ENCODE measurements at regions not wholly inside any gene's neighbourhood (a gene's known extent, or its start where the extent isn't known, plus 50 kb on each side); places are given as distances from the start of the nearest gene placed in this dataset.

DNA sequence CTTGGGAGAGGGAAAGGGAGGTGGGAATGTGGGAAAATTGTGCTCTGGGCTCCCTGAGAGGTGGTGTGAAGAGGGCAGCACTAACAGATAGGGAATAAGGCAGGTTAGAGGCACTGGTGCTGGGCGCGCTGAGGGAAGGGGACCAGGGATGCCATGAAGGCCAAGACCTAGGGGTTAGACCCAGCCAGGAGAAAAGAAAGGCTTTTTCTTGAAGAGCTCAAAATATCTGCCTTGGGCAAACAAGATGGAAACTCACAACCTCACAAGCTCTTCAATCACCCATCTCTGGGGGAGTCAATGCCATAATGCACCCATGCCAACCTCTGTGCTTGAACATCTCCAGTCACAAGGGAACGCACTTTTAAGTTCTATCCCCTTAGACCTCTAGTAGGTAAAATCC, 363.6 kb upstream of the CHD6 start:
- DNase-seq (no peak), ATAC-seq (replicated peaks) (no peak)
- Mint-ChIP-seq H3K9me3 (peaks cover 9% of the 10 kb centered on the region in 2 donors), H3K36me3 (ENCODE audit: insufficient read depth) (no peaks in the 10 kb centered on the region), H3K27me3 (no peaks in the 10 kb centered on the region), H3K27ac (no peak overlapping the region), H3K4me3 (no peak overlapping the region), H3K4me1 (ENCODE audit: low read depth in 2 of 2) (no peaks in the 10 kb centered on the region)

GRCh38 chr20:41978875-41979274, 360.7 kb upstream of the CHD6 start:
- no peaks in the 10 kb centered on the region for H3K27me3 Mint-ChIP-seq
- peaks cover 0 to 6% of the 10 kb centered on the region in 2 donors for H3K9me3 Mint-ChIP-seq
- no peaks in the 10 kb centered on the region for H3K4me1 Mint-ChIP-seq (ENCODE audit: low read depth in 2 of 2)
- ATAC-seq (replicated peaks): no peak
- no peak for DNase-seq
- H3K27ac Mint-ChIP-seq: no peak overlapping the region
- no peaks in the 10 kb centered on the region for H3K36me3 Mint-ChIP-seq (ENCODE audit: insufficient read depth)
- H3K4me3 Mint-ChIP-seq: no peak overlapping the region

- no peak for DNase-seq
- Mint-ChIP-seq H3K27ac (no peak overlapping the region), H3K9me3 (peaks cover 0 to 6% of the 10 kb centered on the region in 2 donors), H3K27me3 (no peaks in the 10 kb centered on the region), H3K4me1 (ENCODE audit: low read depth in 2 of 2) (no peaks in the 10 kb centered on the region), H3K4me3 (no peak overlapping the region), H3K36me3 (ENCODE audit: insufficient read depth) (no peaks in the 10 kb centered on the region)
- ATAC-seq (replicated peaks): no peak
Observed at GRCh38 chr20:41978246-41978790, 360.1 kb upstream of the CHD6 start.

GRCh38 chr20:41969656-41970055, 351.5 kb upstream of the CHD6 start:
- no peak overlapping the region for H3K27ac Mint-ChIP-seq
- no peak overlapping the region for H3K4me3 Mint-ChIP-seq
- no peaks in the 10 kb centered on the region for H3K4me1 Mint-ChIP-seq (ENCODE audit: low read depth in 2 of 2)
- ATAC-seq (replicated peaks): no peak
- H3K36me3 Mint-ChIP-seq (ENCODE audit: insufficient read depth): no peaks in the 10 kb centered on the region
- no peak for DNase-seq
- H3K9me3 Mint-ChIP-seq: peaks cover 0 to 14% of the 10 kb centered on the region in 2 donors
- peaks cover 0 to 5% of the 10 kb centered on the region in 2 donors for H3K27me3 Mint-ChIP-seq

- ATAC-seq (replicated peaks) (no peak), DNase-seq (no peak)
- Mint-ChIP-seq H3K27me3 (no peaks in the 10 kb centered on the region), H3K9me3 (peaks cover 5 to 7% of the 10 kb centered on the region in 2 donors), H3K4me3 (no peak overlapping the region), H3K4me1 (ENCODE audit: low read depth in 2 of 2) (no peaks in the 10 kb centered on the region), H3K27ac (no peak overlapping the region), H3K36me3 (ENCODE audit: insufficient read depth) (no peaks in the 10 kb centered on the region)
Observed at GRCh38 chr20:41960166-41960565, 342.0 kb upstream of the CHD6 start.

DNA sequence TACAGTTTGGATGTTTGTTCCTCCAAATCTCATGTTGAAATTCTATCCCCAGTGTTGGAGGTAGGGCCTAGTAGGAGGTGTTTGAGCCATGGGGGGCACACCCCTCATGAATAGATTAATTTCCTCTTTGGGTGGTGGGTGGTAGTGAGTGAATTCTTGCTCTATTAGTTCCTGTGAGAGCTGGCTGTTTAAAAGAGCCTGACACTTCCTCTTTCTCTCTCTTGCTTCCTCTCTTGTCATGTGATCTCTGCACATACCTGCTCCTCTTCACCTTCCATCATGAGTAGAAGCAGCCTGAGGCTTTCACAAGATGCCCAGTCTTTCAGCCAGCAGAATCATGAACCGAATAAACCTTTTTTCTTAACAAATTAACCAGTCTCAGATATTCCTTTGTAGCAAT, 340.2 kb upstream of the CHD6 start:
- no peaks in the 10 kb centered on the region for H3K27me3 Mint-ChIP-seq
- no peaks in the 10 kb centered on the region for H3K36me3 Mint-ChIP-seq (ENCODE audit: insufficient read depth)
- H3K4me1 Mint-ChIP-seq (ENCODE audit: low read depth in 2 of 2): no peaks in the 10 kb centered on the region
- ATAC-seq (replicated peaks) (no peak), DNase-seq (no peak)
- H3K4me3 Mint-ChIP-seq: no peak overlapping the region
- no peak overlapping the region for H3K27ac Mint-ChIP-seq
- H3K9me3 Mint-ChIP-seq: peaks cover 7 to 9% of the 10 kb centered on the region in 2 donors

GRCh38 chr20:41956338-41957074, 338.3 kb upstream of the CHD6 start:
- peaks cover 7% of the 10 kb centered on the region in 2 donors for H3K9me3 Mint-ChIP-seq
- H3K36me3 Mint-ChIP-seq (ENCODE audit: insufficient read depth): no peaks in the 10 kb centered on the region
- H3K4me1 Mint-ChIP-seq (ENCODE audit: low read depth in 2 of 2): no peaks in the 10 kb centered on the region
- H3K4me3 Mint-ChIP-seq: no peak overlapping the region
- ATAC-seq (replicated peaks) (no peak), DNase-seq (no peak)
- H3K27me3 Mint-ChIP-seq: no peaks in the 10 kb centered on the region
- no peak overlapping the region for H3K27ac Mint-ChIP-seq

GRCh38 chr20:41952166-41952565, 334.0 kb upstream of the CHD6 start:
- no peaks in the 10 kb centered on the region for H3K4me1 Mint-ChIP-seq (ENCODE audit: low read depth in 2 of 2)
- H3K4me3 Mint-ChIP-seq: no peak overlapping the region
- no peaks in the 10 kb centered on the region for H3K27me3 Mint-ChIP-seq
- peaks cover 5 to 10% of the 10 kb centered on the region in 2 donors for H3K9me3 Mint-ChIP-seq
- DNase-seq (no peak), ATAC-seq (replicated peaks) (no peak)
- no peak overlapping the region for H3K27ac Mint-ChIP-seq
- no peaks in the 10 kb centered on the region for H3K36me3 Mint-ChIP-seq (ENCODE audit: insufficient read depth)

GRCh38 chr20:41951615-41952014, 333.4 kb upstream of the CHD6 start:
- no peaks in the 10 kb centered on the region for H3K4me1 Mint-ChIP-seq (ENCODE audit: low read depth in 2 of 2)
- H3K36me3 Mint-ChIP-seq (ENCODE audit: insufficient read depth): no peaks in the 10 kb centered on the region
- DNase-seq (no peak), ATAC-seq (replicated peaks) (no peak)
- H3K9me3 Mint-ChIP-seq: peaks cover 5 to 10% of the 10 kb centered on the region in 2 donors
- no peak overlapping the region for H3K27ac Mint-ChIP-seq
- H3K4me3 Mint-ChIP-seq: no peak overlapping the region
- no peaks in the 10 kb centered on the region for H3K27me3 Mint-ChIP-seq

- ATAC-seq (replicated peaks) (no peak), DNase-seq (no peak)
- Mint-ChIP-seq H3K36me3 (ENCODE audit: insufficient read depth) (no peaks in the 10 kb centered on the region), H3K4me1 (ENCODE audit: low read depth in 2 of 2) (no peaks in the 10 kb centered on the region), H3K27ac (no peak overlapping the region), H3K4me3 (no peak overlapping the region), H3K27me3 (peaks cover 0 to 11% of the 10 kb centered on the region in 2 donors), H3K9me3 (peaks cover 1 to 11% of the 10 kb centered on the region in 2 donors)
Observed at GRCh38 chr20:41939659-41940058, 321.5 kb upstream of the CHD6 start.

GRCh38 chr20:41938353-41938752, 320.2 kb upstream of the CHD6 start:
- Mint-ChIP-seq H3K36me3 (ENCODE audit: insufficient read depth) (no peaks in the 10 kb centered on the region), H3K4me3 (no peak overlapping the region), H3K9me3 (peaks cover 2 to 11% of the 10 kb centered on the region in 2 donors), H3K27ac (no peak overlapping the region), H3K4me1 (ENCODE audit: low read depth in 2 of 2) (no peaks in the 10 kb centered on the region), H3K27me3 (peaks cover 0 to 11% of the 10 kb centered on the region in 2 donors)
- no peak for DNase-seq
- ATAC-seq (replicated peaks): no peak

GRCh38 chr20:41935259-41935791, 317.1 kb upstream of the CHD6 start:
- Mint-ChIP-seq H3K9me3 (peaks cover 2 to 9% of the 10 kb centered on the region in 2 donors), H3K27ac (no peak overlapping the region), H3K4me1 (ENCODE audit: low read depth in 2 of 2) (no peaks in the 10 kb centered on the region), H3K4me3 (no peak overlapping the region), H3K27me3 (peaks cover 0 to 10% of the 10 kb centered on the region in 2 donors), H3K36me3 (ENCODE audit: insufficient read depth) (no peaks in the 10 kb centered on the region)
- DNase-seq (no peak), ATAC-seq (replicated peaks) (no peak)

- H3K9me3 Mint-ChIP-seq: peaks cover 5 to 9% of the 10 kb centered on the region in 2 donors
- no peak overlapping the region for H3K27ac Mint-ChIP-seq
- DNase-seq (no peak), ATAC-seq (replicated peaks) (no peak)
- H3K4me1 Mint-ChIP-seq (ENCODE audit: low read depth in 2 of 2): no peaks in the 10 kb centered on the region
- peaks cover 0 to 10% of the 10 kb centered on the region in 2 donors for H3K27me3 Mint-ChIP-seq
- no peaks in the 10 kb centered on the region for H3K36me3 Mint-ChIP-seq (ENCODE audit: insufficient read depth)
- H3K4me3 Mint-ChIP-seq: no peak overlapping the region
Observed at GRCh38 chr20:41932431-41932830, 314.3 kb upstream of the CHD6 start.

- no peak overlapping the region for H3K27ac Mint-ChIP-seq
- ATAC-seq (replicated peaks): no peak
- no peak overlapping the region for H3K4me3 Mint-ChIP-seq
- H3K36me3 Mint-ChIP-seq (ENCODE audit: insufficient read depth): no peaks in the 10 kb centered on the region
- no peaks in the 10 kb centered on the region for H3K4me1 Mint-ChIP-seq (ENCODE audit: low read depth in 2 of 2)
- DNase-seq: no peak
- peaks cover 4 to 9% of the 10 kb centered on the region in 2 donors for H3K9me3 Mint-ChIP-seq
- peaks cover 0 to 10% of the 10 kb centered on the region in 2 donors for H3K27me3 Mint-ChIP-seq
Observed at GRCh38 chr20:41927655-41928054, 309.5 kb upstream of the CHD6 start.
